Right lobe of liver (tissue), 4 donors: ENCODE measurements at regions not wholly inside any gene's neighbourhood (a gene's known extent, or its start where the extent isn't known, plus 50 kb on each side); places are given as distances from the start of the nearest gene placed in this dataset.

Source experiments
- CTCF ChIP-seq, 4 donors: fragments of 200-600 bp in 3 of 4; fragments of 450-650 bp in 1 of 4; IDR thresholded peaks; one replicate each; pipeline versions ENCODE4 v1.5.1 to v1.8.0; 2016 to 2022; ENCODE audit warnings: antibody characterized with exemption in 4 of 4, mild to moderate bottlenecking in 2 of 4
- POLR2A ChIP-seq: fragments of 450-650 bp; IDR thresholded peaks from one replicate; pipeline ENCODE4 v1.6.1; 2017; ENCODE audit warnings: antibody characterized with exemption, mild to moderate bottlenecking
- donor health status: DM: no; HTN: no; CAD: no.
- donor health status: DM: no; HTN: no; CAD: no.
- donor health status: DM: no; HTN: yes; CAD: no.

DNA sequence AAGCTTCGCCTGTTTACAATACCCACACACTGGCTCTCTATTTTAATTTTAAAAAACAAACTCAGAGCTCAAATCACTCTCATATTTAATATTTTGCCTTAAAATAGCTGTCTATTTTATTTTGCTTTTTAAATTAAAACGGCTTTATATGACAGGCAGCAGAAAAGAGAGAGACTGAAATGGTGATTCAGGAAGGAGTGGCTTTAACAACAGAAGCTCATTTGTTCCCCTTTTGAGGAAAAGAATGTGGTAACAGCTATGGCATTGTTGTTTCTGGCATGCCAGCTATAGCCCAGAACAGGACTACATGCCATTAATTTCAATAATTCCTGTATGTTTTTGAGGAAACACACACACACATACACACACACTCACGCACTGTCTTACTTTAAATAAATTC, 234.2 kb upstream of the PTBP2 start:
- no peak for TF ChIP-seq CTCF (IDR thresholded peaks at IDR 0.05)
- TF ChIP-seq POLR2A: no peak
